PC-3 (cell line): ENCODE measurements at regions not wholly inside any gene's neighbourhood (a gene's known extent, or its start where the extent isn't known, plus 50 kb on each side); places are given as distances from the start of the nearest gene placed in this dataset.

Source experiments
- EZH2 ChIP-seq: fragments of 300-600 bp; sonication (generic); IDR thresholded peaks from one replicate; pipeline ENCODE4 v1.6.1; 2017; ENCODE audit warnings: antibody characterized with exemption, mild to moderate bottlenecking, low read length; ENCODE audit not compliant: unreplicated experiment
- EZH2phosphoT487 ChIP-seq: fragments of 300-600 bp; sonication (generic); IDR thresholded peaks from 2 replicates; pipeline ENCODE4 v1.6.1; 2018; ENCODE audit warnings: mild to moderate bottlenecking, antibody characterized with exemption, low read length, borderline replicate concordance
- TF ChIP-seq, protein P1 (sequence below): fragments of 300-600 bp; sonication (generic); conservative IDR thresholded peaks from 2 replicates; pipeline ENCODE4 v1.5.1; 2017; ENCODE audit warnings: antibody characterized with exemption, low read depth, mild to moderate bottlenecking, low read length

DNA sequence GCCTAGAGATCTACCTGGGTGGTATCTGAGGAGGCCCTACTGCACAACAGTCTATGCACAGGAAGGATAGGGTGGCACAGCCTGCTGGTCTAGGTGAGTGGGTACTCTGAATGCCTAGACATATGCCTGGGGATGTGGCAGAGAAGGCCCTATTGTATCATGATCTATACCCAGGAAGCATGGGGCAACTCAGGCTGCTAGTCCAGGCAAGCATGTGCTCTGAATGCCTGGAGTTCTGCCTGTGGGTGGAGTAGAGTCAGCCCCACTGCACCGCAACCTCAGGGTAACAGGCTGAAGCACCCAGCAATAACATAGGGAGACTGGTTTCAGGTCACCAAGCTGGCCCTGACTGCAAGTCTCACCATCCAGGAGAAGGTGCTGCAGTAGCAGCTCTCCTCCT lies 224.7 kb downstream of the MFSD1 start:
- TF ChIP-seq, protein P1, sequence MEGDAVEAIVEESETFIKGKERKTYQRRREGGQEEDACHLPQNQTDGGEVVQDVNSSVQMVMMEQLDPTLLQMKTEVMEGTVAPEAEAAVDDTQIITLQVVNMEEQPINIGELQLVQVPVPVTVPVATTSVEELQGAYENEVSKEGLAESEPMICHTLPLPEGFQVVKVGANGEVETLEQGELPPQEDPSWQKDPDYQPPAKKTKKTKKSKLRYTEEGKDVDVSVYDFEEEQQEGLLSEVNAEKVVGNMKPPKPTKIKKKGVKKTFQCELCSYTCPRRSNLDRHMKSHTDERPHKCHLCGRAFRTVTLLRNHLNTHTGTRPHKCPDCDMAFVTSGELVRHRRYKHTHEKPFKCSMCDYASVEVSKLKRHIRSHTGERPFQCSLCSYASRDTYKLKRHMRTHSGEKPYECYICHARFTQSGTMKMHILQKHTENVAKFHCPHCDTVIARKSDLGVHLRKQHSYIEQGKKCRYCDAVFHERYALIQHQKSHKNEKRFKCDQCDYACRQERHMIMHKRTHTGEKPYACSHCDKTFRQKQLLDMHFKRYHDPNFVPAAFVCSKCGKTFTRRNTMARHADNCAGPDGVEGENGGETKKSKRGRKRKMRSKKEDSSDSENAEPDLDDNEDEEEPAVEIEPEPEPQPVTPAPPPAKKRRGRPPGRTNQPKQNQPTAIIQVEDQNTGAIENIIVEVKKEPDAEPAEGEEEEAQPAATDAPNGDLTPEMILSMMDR: no peak
- TF ChIP-seq EZH2: no peak
- no peak for TF ChIP-seq EZH2phosphoT487
